ENCODE measurements at regions not wholly inside any gene's neighbourhood (a gene's known extent, or its start where the extent isn't known, plus 50 kb on each side); places are given as distances from the start of the nearest gene placed in this dataset.

DNA sequence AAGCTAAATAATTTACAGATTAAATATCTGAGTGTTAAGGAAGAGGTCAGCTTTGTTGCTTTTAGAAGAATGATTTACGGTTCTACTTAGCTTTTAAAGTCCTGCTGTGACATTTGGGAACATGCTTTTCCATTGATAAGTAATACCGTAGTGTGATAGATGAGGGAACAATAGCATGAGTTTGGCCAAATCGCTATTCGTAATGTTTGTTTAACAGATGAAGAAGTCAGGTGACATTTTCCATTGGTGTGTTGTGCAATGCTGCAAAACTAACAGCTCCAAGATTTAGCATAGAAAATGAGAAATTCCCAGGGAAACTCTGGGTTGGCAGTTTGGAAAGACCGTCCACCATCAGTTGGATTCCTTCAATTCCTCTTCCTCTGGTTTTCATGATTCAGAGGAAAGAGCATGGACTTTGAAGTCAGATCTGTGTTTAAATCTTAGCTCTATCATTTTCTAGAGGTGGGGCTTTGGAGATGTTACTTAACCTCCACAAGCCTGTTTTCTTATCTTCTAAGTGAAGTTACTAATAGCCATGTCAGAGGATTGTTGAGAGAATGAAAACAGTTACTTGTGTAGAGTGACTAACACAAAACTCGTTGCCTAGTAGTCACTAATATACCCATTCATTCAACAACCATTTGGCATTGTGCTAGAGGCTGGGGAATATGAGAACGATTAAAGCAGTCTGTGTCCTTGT, 140.4 kb upstream of the BMPER start:
- ATAC-seq (ENCODE audit: insufficient read depth, low read depth) (no peak), DNase-seq (no peak)
- Histone ChIP-seq H3K79me2 (ENCODE audit: insufficient read depth, low read length) (no peaks in the 10 kb centered on the region), H2AFZ (ENCODE audit: low read depth, low read length) (no peak overlapping the region), H3K4me1 (ENCODE audit: insufficient read depth, low read length) (no peaks in the 10 kb centered on the region), H3K36me3 (ENCODE audit: insufficient read depth, low read length) (no peaks in the 10 kb centered on the region), H4K20me1 (ENCODE audit: insufficient read depth, low read length) (no peaks in the 10 kb centered on the region), H3K9me3 (ENCODE audit: insufficient read depth, low read length, severe bottlenecking) (no peaks in the 10 kb centered on the region), H3K27ac (ENCODE audit: low read length) (no peak overlapping the region), H3K4me2 (ENCODE audit: insufficient read depth, low read length) (no peak overlapping the region), H3K27me3 (ENCODE audit: insufficient read depth, low read length, poor library complexity) (peaks cover 3% of the 10 kb centered on the region), H3K9ac (ENCODE audit: low read depth, low read length) (no peak overlapping the region), H3K4me3 (ENCODE audit: low read depth in 1 of 2, low read length in 2 of 2) (no peak overlapping the region)
- no peak for TF ChIP-seq EZH2 (IDR thresholded peaks at IDR 0.05; ENCODE audit: borderline replicate concordance, low read depth, low read length, severe bottlenecking)
- TF ChIP-seq, protein P1, sequence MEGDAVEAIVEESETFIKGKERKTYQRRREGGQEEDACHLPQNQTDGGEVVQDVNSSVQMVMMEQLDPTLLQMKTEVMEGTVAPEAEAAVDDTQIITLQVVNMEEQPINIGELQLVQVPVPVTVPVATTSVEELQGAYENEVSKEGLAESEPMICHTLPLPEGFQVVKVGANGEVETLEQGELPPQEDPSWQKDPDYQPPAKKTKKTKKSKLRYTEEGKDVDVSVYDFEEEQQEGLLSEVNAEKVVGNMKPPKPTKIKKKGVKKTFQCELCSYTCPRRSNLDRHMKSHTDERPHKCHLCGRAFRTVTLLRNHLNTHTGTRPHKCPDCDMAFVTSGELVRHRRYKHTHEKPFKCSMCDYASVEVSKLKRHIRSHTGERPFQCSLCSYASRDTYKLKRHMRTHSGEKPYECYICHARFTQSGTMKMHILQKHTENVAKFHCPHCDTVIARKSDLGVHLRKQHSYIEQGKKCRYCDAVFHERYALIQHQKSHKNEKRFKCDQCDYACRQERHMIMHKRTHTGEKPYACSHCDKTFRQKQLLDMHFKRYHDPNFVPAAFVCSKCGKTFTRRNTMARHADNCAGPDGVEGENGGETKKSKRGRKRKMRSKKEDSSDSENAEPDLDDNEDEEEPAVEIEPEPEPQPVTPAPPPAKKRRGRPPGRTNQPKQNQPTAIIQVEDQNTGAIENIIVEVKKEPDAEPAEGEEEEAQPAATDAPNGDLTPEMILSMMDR (IDR thresholded peaks at IDR 0.05; ENCODE audit: borderline replicate concordance, extremely low read depth, low read length, poor library complexity, severe bottlenecking) = no peak

DNA sequence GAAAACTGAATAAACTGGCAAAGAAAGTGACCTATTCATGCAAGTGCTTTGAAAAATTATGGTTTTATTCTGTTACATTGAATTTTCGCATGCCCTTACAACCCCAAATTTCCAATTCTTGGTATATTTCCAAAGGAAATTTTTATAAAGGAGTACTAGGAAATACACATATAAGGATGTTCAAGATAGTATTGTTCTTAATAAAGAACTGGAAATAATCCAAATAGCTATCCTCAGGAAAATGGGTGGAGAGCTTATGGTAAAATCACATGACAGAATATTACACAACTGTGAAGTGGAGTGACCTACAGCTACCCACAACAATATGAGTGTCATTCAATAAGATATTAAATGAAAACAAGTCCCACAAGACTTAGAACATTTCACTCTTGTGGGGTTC, 138.9 kb upstream of the BMPER start:
- H3K4me3 ChIP-seq (ENCODE audit: low read depth in 1 of 2, low read length in 2 of 2) = no peak overlapping the region
- H3K9me3 ChIP-seq (ENCODE audit: insufficient read depth, low read length, severe bottlenecking) = no peaks in the 10 kb centered on the region
- DNase-seq = no peak
- H3K4me1 ChIP-seq (ENCODE audit: insufficient read depth, low read length) = no peaks in the 10 kb centered on the region
- no peaks in the 10 kb centered on the region for H3K27me3 ChIP-seq (ENCODE audit: insufficient read depth, low read length, poor library complexity)
- no peak overlapping the region for H3K9ac ChIP-seq (ENCODE audit: low read depth, low read length)
- ATAC-seq (ENCODE audit: insufficient read depth, low read depth) = no peak
- H4K20me1 ChIP-seq (ENCODE audit: insufficient read depth, low read length) = no peaks in the 10 kb centered on the region
- TF ChIP-seq, protein P1 (IDR thresholded peaks at IDR 0.05; ENCODE audit: borderline replicate concordance, extremely low read depth, low read length, poor library complexity, severe bottlenecking) = no peak
- TF ChIP-seq EZH2 (IDR thresholded peaks at IDR 0.05; ENCODE audit: borderline replicate concordance, low read depth, low read length, severe bottlenecking) = no peak
- no peaks in the 10 kb centered on the region for H3K79me2 ChIP-seq (ENCODE audit: insufficient read depth, low read length)
- H2AFZ ChIP-seq (ENCODE audit: low read depth, low read length) = no peak overlapping the region
- no peaks in the 10 kb centered on the region for H3K36me3 ChIP-seq (ENCODE audit: insufficient read depth, low read length)
- H3K4me2 ChIP-seq (ENCODE audit: insufficient read depth, low read length) = no peak overlapping the region
- no peak overlapping the region for H3K27ac ChIP-seq (ENCODE audit: low read length)

DNA sequence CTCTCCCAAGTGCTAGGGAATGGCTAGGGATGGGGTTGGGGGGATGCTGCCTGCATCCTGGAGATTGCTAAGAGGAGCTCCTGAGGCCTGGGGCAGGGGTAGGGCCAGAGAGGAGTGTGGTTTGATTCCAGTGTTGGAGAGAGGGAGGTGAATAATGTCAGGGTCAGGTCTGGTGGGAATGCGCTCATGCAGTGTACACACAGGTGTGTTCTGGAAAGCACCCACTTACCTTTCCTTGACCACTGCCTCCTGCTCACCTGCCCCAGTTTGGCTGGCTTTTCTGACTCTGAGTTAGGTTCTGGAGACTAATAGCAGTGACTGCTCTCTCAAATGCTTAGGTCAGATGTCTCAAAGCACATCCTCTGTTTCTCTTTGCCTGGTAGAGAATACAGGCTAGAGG, 135.4 kb upstream of the BMPER start:
- H3K36me3 ChIP-seq (ENCODE audit: insufficient read depth, low read length) = no peaks in the 10 kb centered on the region
- TF ChIP-seq EZH2 (IDR thresholded peaks at IDR 0.05; ENCODE audit: borderline replicate concordance, low read depth, low read length, severe bottlenecking) = no peak
- TF ChIP-seq, protein P1 (IDR thresholded peaks at IDR 0.05; ENCODE audit: borderline replicate concordance, extremely low read depth, low read length, poor library complexity, severe bottlenecking) = no peak
- no peak for DNase-seq
- no peaks in the 10 kb centered on the region for H3K9me3 ChIP-seq (ENCODE audit: insufficient read depth, low read length, severe bottlenecking)
- no peak for ATAC-seq (ENCODE audit: insufficient read depth, low read depth)
- no peak overlapping the region for H3K4me2 ChIP-seq (ENCODE audit: insufficient read depth, low read length)
- no peak overlapping the region for H3K9ac ChIP-seq (ENCODE audit: low read depth, low read length)
- no peaks in the 10 kb centered on the region for H3K27me3 ChIP-seq (ENCODE audit: insufficient read depth, low read length, poor library complexity)
- no peaks in the 10 kb centered on the region for H4K20me1 ChIP-seq (ENCODE audit: insufficient read depth, low read length)
- no peak overlapping the region for H3K4me3 ChIP-seq (ENCODE audit: low read depth in 1 of 2, low read length in 2 of 2)
- H3K4me1 ChIP-seq (ENCODE audit: insufficient read depth, low read length) = no peaks in the 10 kb centered on the region
- no peaks in the 10 kb centered on the region for H3K79me2 ChIP-seq (ENCODE audit: insufficient read depth, low read length)
- no peak overlapping the region for H3K27ac ChIP-seq (ENCODE audit: low read length)
- H2AFZ ChIP-seq (ENCODE audit: low read depth, low read length) = no peak overlapping the region
